ENCODE measurements at regions not wholly inside any gene's neighbourhood (a gene's known extent, or its start where the extent isn't known, plus 50 kb on each side); places are given as distances from the start of the nearest gene placed in this dataset.
"Not testable (repeated sequence)": the region's sequence is repeated elsewhere in the genome, so short reads cannot be mapped to it uniquely, and the experiment has no call there.

GRCh38 chr10:2888403-2889004 is 178.8 kb upstream of the PFKP start:
- Mint-ChIP-seq H3K9me3 (ENCODE audit: low read depth) (no peaks in the 10 kb centered on the region), H3K27me3 (peaks cover 16% of the 10 kb centered on the region), H3K27ac (no peak overlapping the region), H3K4me1 (ENCODE audit: low read depth) (no peaks in the 10 kb centered on the region), H3K36me3 (ENCODE audit: insufficient read depth) (no peaks in the 10 kb centered on the region), H3K4me3 (ENCODE audit: low read depth) (no peak overlapping the region)
- TF ChIP-seq CTCF (IDR thresholded peaks at IDR 0.05; ENCODE audit: unreplicated experiment) = no peak
- DNase-seq (ENCODE audit: low spot score, unreplicated experiment) = no peak

GRCh38 chr10:2887391-2888070 is 179.8 kb upstream of the PFKP start:
- H3K4me3 Mint-ChIP-seq (ENCODE audit: low read depth) = no peak overlapping the region
- no peak for DNase-seq (ENCODE audit: low spot score, unreplicated experiment)
- no peaks in the 10 kb centered on the region for H3K4me1 Mint-ChIP-seq (ENCODE audit: low read depth)
- TF ChIP-seq CTCF (IDR thresholded peaks at IDR 0.05; ENCODE audit: unreplicated experiment) = no peak
- no peaks in the 10 kb centered on the region for H3K36me3 Mint-ChIP-seq (ENCODE audit: insufficient read depth)
- H3K9me3 Mint-ChIP-seq (ENCODE audit: low read depth) = no peaks in the 10 kb centered on the region
- H3K27me3 Mint-ChIP-seq = peaks cover 14% of the 10 kb centered on the region
- no peak overlapping the region for H3K27ac Mint-ChIP-seq

GRCh38 chr10:2886662-2887061 is 180.7 kb upstream of the PFKP start:
- Mint-ChIP-seq H3K4me1 (ENCODE audit: low read depth) (no peaks in the 10 kb centered on the region), H3K36me3 (ENCODE audit: insufficient read depth) (no peaks in the 10 kb centered on the region), H3K4me3 (ENCODE audit: low read depth) (no peak overlapping the region), H3K27ac (no peak overlapping the region), H3K27me3 (peaks cover 14% of the 10 kb centered on the region), H3K9me3 (ENCODE audit: low read depth) (no peaks in the 10 kb centered on the region)
- no peak for DNase-seq (ENCODE audit: low spot score, unreplicated experiment)
- no peak for TF ChIP-seq CTCF (IDR thresholded peaks at IDR 0.05; ENCODE audit: unreplicated experiment)

- TF ChIP-seq CTCF (IDR thresholded peaks at IDR 0.05; ENCODE audit: unreplicated experiment) = no peak
- no peak overlapping the region for H3K27ac Mint-ChIP-seq
- H3K27me3 Mint-ChIP-seq = peaks cover 10% of the 10 kb centered on the region
- H3K4me3 Mint-ChIP-seq (ENCODE audit: low read depth) = no peak overlapping the region
- H3K4me1 Mint-ChIP-seq (ENCODE audit: low read depth) = peaks cover 7% of the 10 kb centered on the region
- DNase-seq (ENCODE audit: low spot score, unreplicated experiment) = no peak
- H3K9me3 Mint-ChIP-seq (ENCODE audit: low read depth) = no peaks in the 10 kb centered on the region
- H3K36me3 Mint-ChIP-seq (ENCODE audit: insufficient read depth) = no peaks in the 10 kb centered on the region
Measured at GRCh38 chr10:2885288-2886278, 181.8 kb upstream of the PFKP start.

GRCh38 chr10:2883983-2884540 is 183.3 kb upstream of the PFKP start:
- not testable (repeated sequence) for H3K9me3 Mint-ChIP-seq (ENCODE audit: low read depth); H3K4me3 Mint-ChIP-seq (ENCODE audit: low read depth); H3K4me1 Mint-ChIP-seq (ENCODE audit: low read depth); H3K27ac Mint-ChIP-seq; H3K36me3 Mint-ChIP-seq (ENCODE audit: insufficient read depth); DNase-seq (ENCODE audit: low spot score, unreplicated experiment)
- H3K27me3 Mint-ChIP-seq = peaks cover 10% of the 10 kb centered on the region
